ENCODE measurements at regions not wholly inside any gene's neighbourhood (a gene's known extent, or its start where the extent isn't known, plus 50 kb on each side); places are given as distances from the start of the nearest gene placed in this dataset.
"Not testable (repeated sequence)": the region's sequence is repeated elsewhere in the genome, so short reads cannot be mapped to it uniquely, and the experiment has no call there.

DNA sequence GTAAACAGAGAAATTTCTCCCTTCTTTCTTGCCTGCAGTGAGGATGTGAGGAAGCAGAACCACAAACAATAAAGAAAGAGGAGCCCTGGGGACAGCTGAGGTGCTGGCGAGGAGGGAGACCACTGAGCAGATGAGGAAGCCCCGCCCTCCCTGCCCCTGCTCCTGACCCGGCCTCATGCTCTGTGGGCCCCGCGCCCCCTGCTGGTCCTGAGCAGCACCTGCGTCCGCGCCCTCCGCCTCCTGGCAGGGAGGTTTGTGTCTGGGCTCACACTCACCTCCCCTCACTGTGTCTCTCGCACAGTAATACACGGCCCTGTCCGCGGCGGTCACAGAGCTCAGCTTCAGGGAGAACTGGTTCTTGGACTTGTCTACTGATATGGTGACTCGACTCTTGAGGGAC, 104.4 kb downstream of the OR4M2 start:
- H3K27ac ChIP-seq (ENCODE audit: insufficient read depth, low read depth, low read length); dilution Hi-C loops (cut with MboI; ENCODE audit: extremely low pct_ligation_motif_present, low sequenced_read_pairs); H3K27me3 ChIP-seq (ENCODE audit: control insufficient read depth in 2 of 2, insufficient read depth in 2 of 2, low read length in 2 of 2); BruUV-seq (replicated peaks); POLR2A ChIA-PET; H3K9ac ChIP-seq (replicated peaks; ENCODE audit: extremely low read depth, insufficient read depth, low read length); H2AFZ ChIP-seq (ENCODE audit: low read depth, low read length); H3K9me1 ChIP-seq (replicated peaks; ENCODE audit: control insufficient read depth, extremely low read depth, insufficient read depth, low read length); H3K4me2 ChIP-seq (ENCODE audit: insufficient read depth, low read length); H3K79me2 ChIP-seq (ENCODE audit: control insufficient read depth, insufficient read depth, low read length); intact Hi-C loops (cut with micrococcal nuclease); H3K4me1 ChIP-seq (ENCODE audit: control insufficient read depth, extremely low read depth, insufficient read depth, low read length); CTCF ChIA-PET; H4K20me1 ChIP-seq (replicated peaks; ENCODE audit: control insufficient read depth, extremely low read depth, insufficient read depth, low read length); FAIRE-seq; H3K9me3 ChIP-seq (replicated peaks; ENCODE audit: control insufficient read depth, insufficient read depth, low read length); H3K36me3 ChIP-seq (ENCODE audit: control insufficient read depth in 2 of 2, extremely low read depth in 1 of 2, insufficient read depth in 2 of 2, low read length in 2 of 2); DNase-seq (ENCODE audit: low read depth, low spot score); H3K4me3 ChIP-seq (replicated peaks in 1 of 3; ENCODE audit: insufficient read depth in 1 of 3, low read depth in 1 of 3, low read length in 3 of 3): not testable (repeated sequence)

DNA sequence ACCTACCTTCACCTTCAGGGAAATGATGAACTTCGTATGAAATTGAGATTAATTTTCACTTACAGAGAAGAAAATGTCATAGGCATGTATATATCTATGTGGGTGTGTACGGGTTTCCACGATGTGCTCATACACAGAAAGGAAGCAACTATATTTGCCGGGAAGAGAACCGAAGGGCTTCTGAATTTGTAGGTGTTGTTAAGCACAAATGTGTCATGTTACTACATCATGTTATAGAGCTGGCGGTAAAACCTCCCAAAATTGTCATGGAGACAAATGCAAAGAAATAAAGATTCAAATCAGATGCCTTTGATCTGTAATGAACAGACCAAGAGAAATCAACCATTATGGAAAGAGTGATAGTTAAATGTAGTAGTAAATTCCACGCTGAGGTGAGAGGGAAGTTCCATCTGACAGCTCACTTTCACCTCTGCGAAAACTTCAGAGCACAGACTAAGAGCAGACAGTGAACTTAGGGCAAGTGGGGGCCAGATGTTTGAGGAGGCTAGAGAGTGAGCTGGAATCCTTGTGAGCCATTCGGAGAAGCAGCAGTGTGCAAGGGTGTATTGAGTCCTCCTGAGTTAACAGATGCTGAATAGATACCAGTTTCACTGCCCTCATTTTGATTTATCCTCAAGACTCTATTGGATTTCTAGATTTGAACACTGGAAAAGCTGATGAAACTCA, 106.7 kb downstream of the OR4M2 start:
- dilution Hi-C loops (cut with MboI; ENCODE audit: extremely low pct_ligation_motif_present, low sequenced_read_pairs); H3K9me1 ChIP-seq (replicated peaks; ENCODE audit: control insufficient read depth, extremely low read depth, insufficient read depth, low read length); H4K20me1 ChIP-seq (replicated peaks; ENCODE audit: control insufficient read depth, extremely low read depth, insufficient read depth, low read length); H3K27me3 ChIP-seq (ENCODE audit: control insufficient read depth in 2 of 2, insufficient read depth in 2 of 2, low read length in 2 of 2); FAIRE-seq; H3K79me2 ChIP-seq (ENCODE audit: control insufficient read depth, insufficient read depth, low read length); H2AFZ ChIP-seq (ENCODE audit: low read depth, low read length); BruUV-seq (replicated peaks); H3K4me2 ChIP-seq (ENCODE audit: insufficient read depth, low read length); intact Hi-C loops (cut with micrococcal nuclease); H3K9me3 ChIP-seq (replicated peaks; ENCODE audit: control insufficient read depth, insufficient read depth, low read length); CTCF ChIA-PET; DNase-seq (ENCODE audit: low read depth, low spot score); H3K27ac ChIP-seq (ENCODE audit: insufficient read depth, low read depth, low read length); H3K9ac ChIP-seq (replicated peaks; ENCODE audit: extremely low read depth, insufficient read depth, low read length); H3K4me3 ChIP-seq (replicated peaks in 1 of 3; ENCODE audit: insufficient read depth in 1 of 3, low read depth in 1 of 3, low read length in 3 of 3); H3K4me1 ChIP-seq (ENCODE audit: control insufficient read depth, extremely low read depth, insufficient read depth, low read length); H3K36me3 ChIP-seq (ENCODE audit: control insufficient read depth in 2 of 2, extremely low read depth in 1 of 2, insufficient read depth in 2 of 2, low read length in 2 of 2); POLR2A ChIA-PET: not testable (repeated sequence)

DNA sequence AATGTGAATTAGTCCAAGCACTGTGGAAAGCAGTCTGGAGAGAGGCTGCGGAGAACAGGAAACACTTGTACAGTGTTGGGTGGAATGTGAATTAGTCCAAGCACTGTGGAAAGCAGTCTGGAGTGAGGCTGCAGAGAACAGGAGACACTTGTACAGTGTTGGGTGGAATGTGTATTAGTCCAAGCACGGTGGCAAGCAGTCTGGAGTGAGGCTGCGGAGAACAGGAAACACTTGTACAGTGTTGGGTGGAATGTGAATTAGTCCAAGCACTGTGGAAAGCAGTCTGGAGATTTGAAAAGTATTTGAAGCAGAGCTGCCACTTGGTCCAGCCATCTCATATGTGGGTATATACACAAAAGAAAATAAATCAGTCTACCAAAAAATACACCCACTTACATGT, 111.5 kb downstream of the OR4M2 start:
- H3K9me1 ChIP-seq (replicated peaks; ENCODE audit: control insufficient read depth, extremely low read depth, insufficient read depth, low read length); H3K36me3 ChIP-seq (ENCODE audit: control insufficient read depth in 2 of 2, extremely low read depth in 1 of 2, insufficient read depth in 2 of 2, low read length in 2 of 2); dilution Hi-C loops (cut with MboI; ENCODE audit: extremely low pct_ligation_motif_present, low sequenced_read_pairs); POLR2A ChIA-PET; CTCF ChIA-PET; H2AFZ ChIP-seq (ENCODE audit: low read depth, low read length); H3K4me3 ChIP-seq (replicated peaks in 1 of 3; ENCODE audit: insufficient read depth in 1 of 3, low read depth in 1 of 3, low read length in 3 of 3); FAIRE-seq; H3K9me3 ChIP-seq (replicated peaks; ENCODE audit: control insufficient read depth, insufficient read depth, low read length); H3K4me1 ChIP-seq (ENCODE audit: control insufficient read depth, extremely low read depth, insufficient read depth, low read length); H3K4me2 ChIP-seq (ENCODE audit: insufficient read depth, low read length); H3K79me2 ChIP-seq (ENCODE audit: control insufficient read depth, insufficient read depth, low read length); DNase-seq (ENCODE audit: low read depth, low spot score); H3K27ac ChIP-seq (ENCODE audit: insufficient read depth, low read depth, low read length); H4K20me1 ChIP-seq (replicated peaks; ENCODE audit: control insufficient read depth, extremely low read depth, insufficient read depth, low read length); H3K27me3 ChIP-seq (ENCODE audit: control insufficient read depth in 2 of 2, insufficient read depth in 2 of 2, low read length in 2 of 2); H3K9ac ChIP-seq (replicated peaks; ENCODE audit: extremely low read depth, insufficient read depth, low read length); intact Hi-C loops (cut with micrococcal nuclease); BruUV-seq (replicated peaks): not testable (repeated sequence)

DNA sequence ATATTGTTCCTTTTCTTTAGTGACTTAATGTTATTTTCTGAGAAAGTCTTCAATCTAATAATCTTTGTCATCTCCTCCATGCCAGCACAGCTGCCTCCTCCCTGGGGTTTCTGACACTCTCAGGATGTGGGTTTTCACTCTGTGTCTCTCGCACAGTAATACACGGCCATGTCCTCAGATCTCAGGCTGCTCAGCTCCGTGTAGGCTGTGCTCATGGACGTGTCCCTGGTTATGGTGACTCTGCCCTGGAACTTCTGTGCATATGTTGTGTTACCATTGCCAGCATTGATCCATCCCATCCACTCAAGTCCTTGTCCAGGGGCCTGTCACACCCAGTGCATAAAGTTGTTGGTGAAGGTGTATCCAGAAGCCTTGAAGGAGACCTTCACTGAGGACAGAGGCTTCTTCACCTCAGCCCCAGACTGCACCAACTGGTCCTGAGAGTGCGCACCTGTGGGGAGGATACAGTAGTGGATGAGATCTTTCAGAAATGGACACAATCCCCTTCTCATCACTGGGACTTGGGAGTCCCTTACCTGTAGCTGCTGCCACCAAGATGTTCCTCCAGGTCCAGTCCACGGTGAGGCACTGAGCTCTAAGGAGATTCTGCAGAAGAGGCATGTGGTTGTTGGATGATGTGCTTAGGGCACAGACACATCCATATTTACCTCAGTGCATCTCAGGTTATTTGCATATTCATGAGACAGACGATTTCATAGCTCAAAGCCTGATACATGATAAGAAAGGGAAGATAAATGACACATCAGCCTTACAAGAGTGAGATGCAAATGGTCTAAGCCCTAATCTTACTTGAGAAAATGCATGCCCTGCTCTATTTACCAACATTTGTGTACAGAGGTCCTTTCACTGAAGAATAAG, 114.7 kb downstream of the OR4M2 start:
- H3K27me3 ChIP-seq (ENCODE audit: control insufficient read depth in 2 of 2, insufficient read depth in 2 of 2, low read length in 2 of 2); H3K27ac ChIP-seq (ENCODE audit: insufficient read depth, low read depth, low read length); H3K4me1 ChIP-seq (ENCODE audit: control insufficient read depth, extremely low read depth, insufficient read depth, low read length); H4K20me1 ChIP-seq (replicated peaks; ENCODE audit: control insufficient read depth, extremely low read depth, insufficient read depth, low read length); H2AFZ ChIP-seq (ENCODE audit: low read depth, low read length); H3K9me1 ChIP-seq (replicated peaks; ENCODE audit: control insufficient read depth, extremely low read depth, insufficient read depth, low read length); dilution Hi-C loops (cut with MboI; ENCODE audit: extremely low pct_ligation_motif_present, low sequenced_read_pairs); POLR2A ChIA-PET; H3K79me2 ChIP-seq (ENCODE audit: control insufficient read depth, insufficient read depth, low read length); BruUV-seq (replicated peaks); H3K4me3 ChIP-seq (replicated peaks in 1 of 3; ENCODE audit: insufficient read depth in 1 of 3, low read depth in 1 of 3, low read length in 3 of 3); H3K4me2 ChIP-seq (ENCODE audit: insufficient read depth, low read length); DNase-seq (ENCODE audit: low read depth, low spot score); H3K36me3 ChIP-seq (ENCODE audit: control insufficient read depth in 2 of 2, extremely low read depth in 1 of 2, insufficient read depth in 2 of 2, low read length in 2 of 2); H3K9me3 ChIP-seq (replicated peaks; ENCODE audit: control insufficient read depth, insufficient read depth, low read length); FAIRE-seq; intact Hi-C loops (cut with micrococcal nuclease); H3K9ac ChIP-seq (replicated peaks; ENCODE audit: extremely low read depth, insufficient read depth, low read length); CTCF ChIA-PET: not testable (repeated sequence)
